H1 (cell line): ENCODE measurements at regions not wholly inside any gene's neighbourhood (a gene's known extent, or its start where the extent isn't known, plus 50 kb on each side); places are given as distances from the start of the nearest gene placed in this dataset.

Source experiments
- CTCF ChIA-PET: fragments of 300-600 bp; sonication (Branson Sonifier 250); formaldehyde crosslinking; loops from one replicate; lab custom pipeline; 2021; ENCODE audit not compliant: partially characterized antibody; lab: Charles Lee
- POLR2A ChIA-PET: fragments of 300-600 bp; sonication (Branson Sonifier 250); formaldehyde crosslinking; loops from one replicate; lab custom pipeline; 2021; ENCODE audit warnings: inconsistent platforms; ENCODE audit not compliant: partially characterized antibody; lab: Charles Lee
- DNase-seq, 2 experiments: peaks; one replicate each; pipeline versions ENCODE4 v3.0.0 to v3.0.0-alpha.2; 2010 to 2022; ENCODE audit warnings: low spot score in 2 of 2, low read depth in 1 of 2, mixed read lengths in 1 of 2
- FAIRE-seq: peaks from 2 replicates; lab custom pipeline; 2011; peaks lifted over from hg19 to GRCh38; lab: Jason Lieb, UNC
- H2AFZ ChIP-seq: 2 replicates; pipeline ENCODE4 v1.8.1; 2012; ENCODE audit warnings: low read length, inconsistent platforms
- H2AK5ac ChIP-seq: 2 replicates; pipeline ENCODE4 v1.6.1; 2013; ENCODE audit warnings: low read depth, low read length
- H2BK120ac ChIP-seq: replicated peaks from 2 replicates; pipeline ENCODE3; 2013; ENCODE audit warnings: low read depth, low read length, inconsistent platforms
- H2BK12ac ChIP-seq: 2 replicates; pipeline ENCODE4 v1.6.1; 2013; ENCODE audit warnings: low read depth, low read length
- H2BK15ac ChIP-seq: 2 replicates; pipeline ENCODE4 v1.6.1; 2013; ENCODE audit warnings: low read length
- H2BK20ac ChIP-seq: 2 replicates; pipeline ENCODE4 v1.6.1; 2013; ENCODE audit warnings: low read length
- H2BK5ac ChIP-seq: 2 replicates; pipeline ENCODE4 v1.6.1; 2013; ENCODE audit warnings: low read depth, low read length
- H3K14ac ChIP-seq: 2 replicates; pipeline ENCODE4 v1.6.1; 2013; ENCODE audit warnings: inconsistent platforms; ENCODE audit not compliant: insufficient read length
- H3K18ac ChIP-seq: 2 replicates; pipeline ENCODE4 v1.6.1; 2013; ENCODE audit warnings: low read length; ENCODE audit errors: extremely low read depth
- H3K23ac ChIP-seq: 2 replicates; pipeline ENCODE4 v1.6.1; 2013; ENCODE audit warnings: inconsistent platforms; ENCODE audit not compliant: insufficient read length
- H3K23me2 ChIP-seq: 2 replicates; pipeline ENCODE4 v1.6.1; 2013; ENCODE audit warnings: low read depth, low read length
- H3K27ac ChIP-seq: 2 replicates; pipeline ENCODE4 v1.6.1; 2011; ENCODE audit warnings: low read depth, low read length, inconsistent platforms
- H3K27me3 ChIP-seq, 4 experiments: replicated peaks in 1 of 4; 1 replicate in 1 of 4; 2 replicates in 3 of 4; pipeline versions ENCODE4 v1.6.1 to v1.8.1; 2011 to 2013; ENCODE audit warnings: low read length in 3 of 4, mild to moderate bottlenecking in 3 of 4, inconsistent platforms in 2 of 4, mixed read lengths in 2 of 4, moderate library complexity in 1 of 4; ENCODE audit not compliant: control insufficient read depth in 3 of 4, insufficient read depth in 3 of 4; ENCODE audit errors: extremely low read depth in 1 of 4
- H3K36me3 ChIP-seq, 4 experiments: 2 replicates each; pipeline versions ENCODE4 v1.6.1 to v1.8.1; 2011 to 2013; ENCODE audit warnings: mild to moderate bottlenecking in 4 of 4, low read length in 3 of 4, moderate library complexity in 2 of 4, control low read depth in 1 of 4, inconsistent platforms in 1 of 4; ENCODE audit not compliant: insufficient read depth in 4 of 4, control insufficient read depth in 2 of 4
- H3K4ac ChIP-seq: replicated peaks from 2 replicates; pipeline ENCODE3; 2013; ENCODE audit warnings: low read length, low read depth, mixed read lengths, inconsistent platforms; ENCODE audit not compliant: insufficient read length
- H3K4me1 ChIP-seq, 4 experiments: replicated peaks in 1 of 4; 1 replicate in 1 of 4; 2 replicates in 3 of 4; pipeline versions ENCODE4 v1.6.1 to v1.8.1; 2011 to 2013; ENCODE audit warnings: low read length in 3 of 4, inconsistent platforms in 2 of 4, mixed read lengths in 1 of 4; ENCODE audit not compliant: insufficient read depth in 4 of 4, control insufficient read depth in 3 of 4
- H3K4me2 ChIP-seq, 2 experiments: 2 replicates each; pipeline versions ENCODE4 v1.6.1 to v1.8.1; 2011 to 2013; ENCODE audit warnings: low read depth in 2 of 2, low read length in 2 of 2, control low read depth in 1 of 2, inconsistent platforms in 1 of 2, mild to moderate bottlenecking in 1 of 2; ENCODE audit not compliant: insufficient read depth in 1 of 2
- H3K4me3 ChIP-seq, 4 experiments: fragments of 200-600, 300-600 bp in 1 of 4; sonication (generic), shearing (Covaris generic), sonication (Bioruptor Twin) in 1 of 4; 2 replicates each; pipeline versions ENCODE4 v1.5.1 to v1.8.1; 2011 to 2016; ENCODE audit warnings: low read length in 4 of 4, low read depth in 3 of 4, control low read depth in 2 of 4, inconsistent platforms in 2 of 4, mild to moderate bottlenecking in 2 of 4, mixed read lengths in 1 of 4, moderate library complexity in 1 of 4; ENCODE audit not compliant: insufficient read depth in 2 of 4; ENCODE audit errors: extremely low read depth in 1 of 4
- H3K56ac ChIP-seq: replicated peaks from 2 replicates; pipeline ENCODE3; 2013; ENCODE audit warnings: low read depth, mild to moderate bottlenecking, mixed read lengths, low read length, inconsistent platforms; ENCODE audit not compliant: insufficient read length
- H3K79me1 ChIP-seq: 2 replicates; pipeline ENCODE4 v1.6.1; 2013; ENCODE audit warnings: low read depth, low read length, control low read depth
- H3K79me2 ChIP-seq, 2 experiments: 2 replicates each; pipeline versions ENCODE4 v1.6.1 to v1.8.1; 2012 to 2013; ENCODE audit warnings: low read length in 2 of 2, mild to moderate bottlenecking in 2 of 2, inconsistent platforms in 1 of 2; ENCODE audit not compliant: insufficient read depth in 2 of 2, control insufficient read depth in 1 of 2
- H3K9ac ChIP-seq, 4 experiments: replicated peaks in 1 of 4; 1 replicate in 1 of 4; 2 replicates in 3 of 4; pipeline versions ENCODE4 v1.6.1 to v1.8.1; 2011 to 2013; ENCODE audit warnings: low read depth in 3 of 4, low read length in 3 of 4, control low read depth in 2 of 4, mild to moderate bottlenecking in 2 of 4, moderate library complexity in 2 of 4, inconsistent platforms in 1 of 4; ENCODE audit errors: extremely low read depth in 1 of 4
- H3K9me3 ChIP-seq, 2 experiments: 2 replicates each; pipeline versions ENCODE4 v1.6.1 to v1.8.1; 2012 to 2013; ENCODE audit warnings: mild to moderate bottlenecking in 2 of 2, moderate library complexity in 2 of 2, control low read depth in 1 of 2, inconsistent platforms in 1 of 2, low read depth in 1 of 2, low read length in 1 of 2, mixed read lengths in 1 of 2; ENCODE audit not compliant: insufficient read depth in 2 of 2
- H4K20me1 ChIP-seq, 2 experiments: replicated peaks in 1 of 2; 2 replicates each; pipeline versions ENCODE3 to v1.8.1; 2011 to 2013; ENCODE audit warnings: inconsistent platforms in 2 of 2, low read length in 2 of 2, mild to moderate bottlenecking in 1 of 2; ENCODE audit not compliant: insufficient read depth in 2 of 2, control insufficient read depth in 1 of 2
- H4K5ac ChIP-seq: 2 replicates; pipeline ENCODE4 v1.6.1; 2013; ENCODE audit warnings: low read length, low read depth, mixed read lengths, inconsistent platforms; ENCODE audit not compliant: insufficient read length
- H4K8ac ChIP-seq: 2 replicates; pipeline ENCODE4 v1.8.0; 2013; ENCODE audit warnings: mild to moderate bottlenecking, moderate library complexity, low read length, inconsistent platforms; ENCODE audit not compliant: insufficient read depth; ENCODE audit errors: extremely low read depth
- H4K91ac ChIP-seq: replicated peaks from 2 replicates; pipeline ENCODE3; 2013; ENCODE audit warnings: low read length, mixed read lengths, inconsistent platforms; ENCODE audit not compliant: insufficient read length
- ASH2L ChIP-seq: fragments of 200-600, 300-600 bp; sonication (generic); IDR thresholded peaks from one replicate; pipeline ENCODE4 v1.7.1; 2017; ENCODE audit warnings: low read length
- EZH2 ChIP-seq: fragments of 200-600 bp; sonication (generic); IDR thresholded peaks from 2 replicates; pipeline ENCODE4 v1.7.1; 2012; ENCODE audit warnings: low read depth, mild to moderate bottlenecking, moderate library complexity, low read length, inconsistent platforms; ENCODE audit not compliant: severe bottlenecking
- JUN ChIP-seq: IDR thresholded peaks from 2 replicates; pipeline ENCODE4 v1.6.1; 2011; ENCODE audit warnings: low read depth, mild to moderate bottlenecking, improper control_type of control experiment, low read length
- POLR2AphosphoS5 ChIP-seq: IDR thresholded peaks from 2 replicates; pipeline ENCODE4 v1.6.1; 2011; ENCODE audit warnings: low read depth, low read length
- SP4 ChIP-seq: IDR thresholded peaks from 2 replicates; pipeline ENCODE4 v1.6.1; 2012; ENCODE audit warnings: low read length, inconsistent platforms
- ZNF274 ChIP-seq: IDR thresholded peaks from 2 replicates; pipeline ENCODE4 v1.7.0; 2012; ENCODE audit warnings: low read length, borderline replicate concordance; ENCODE audit errors: extremely low read depth

DNA sequence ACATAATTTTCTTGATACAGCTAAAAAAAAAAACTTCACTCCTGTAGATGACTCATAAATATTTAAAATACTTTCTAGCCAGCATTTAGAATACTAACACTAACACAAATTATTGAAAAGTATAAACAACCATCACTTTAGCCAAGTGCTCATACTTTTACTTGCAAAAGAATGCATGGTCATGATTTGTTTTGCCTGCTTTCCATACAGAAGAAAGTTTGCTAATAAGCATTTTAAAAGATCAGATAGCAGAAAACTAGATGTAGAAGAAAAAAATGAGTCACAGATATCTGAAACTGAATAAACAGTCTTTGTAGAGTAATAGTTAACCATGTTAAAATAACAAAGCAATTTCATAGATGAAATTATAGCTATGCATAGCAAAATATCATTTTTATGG, 2280.4 kb upstream of the PCDH20 start:
- H2BK5ac ChIP-seq: no peak overlapping the region
- H3K56ac ChIP-seq: no peak overlapping the region
- no peaks in the 10 kb centered on the region for H3K23me2 ChIP-seq
- H3K18ac ChIP-seq: no peak overlapping the region
- no peak overlapping the region for H3K4me3 ChIP-seq
- H4K91ac ChIP-seq: no peak overlapping the region
- no peak overlapping the region for H2BK20ac ChIP-seq
- H4K8ac ChIP-seq: no peak overlapping the region
- H3K4me2 ChIP-seq: no peak overlapping the region
- H3K23ac ChIP-seq: no peak overlapping the region
- no peak overlapping the region for H4K5ac ChIP-seq
- H2BK15ac ChIP-seq: no peak overlapping the region
- H3K27me3 ChIP-seq: no peaks in the 10 kb centered on the region
- no peak for DNase-seq
- peaks cover 0 to 3% (median 0%) of the 10 kb centered on the region in 4 experiments; a peak in 1 of 8 replicates for H3K36me3 ChIP-seq
- no peak overlapping the region for H2AFZ ChIP-seq
- no peak overlapping the region for H3K27ac ChIP-seq
- no peak for TF ChIP-seq SP4
- no peak for TF ChIP-seq EZH2
- no peak for TF ChIP-seq POLR2AphosphoS5
- TF ChIP-seq ASH2L: no peak
- TF ChIP-seq JUN: no peak
- TF ChIP-seq ZNF274: no peak
- no peaks in the 10 kb centered on the region for H3K79me1 ChIP-seq
- ChIA-PET POLR2A (no interaction called here), CTCF (interaction anchor here (1.0 kb wide), 1 partner anchor 16 kb away, joined by 3 read pairs; no protein-coding TSS in a partner anchor)
- no peak overlapping the region for H2BK12ac ChIP-seq
- H3K9ac ChIP-seq: no peak overlapping the region
- peaks cover 5% of the 10 kb centered on the region in 2 experiments; a peak in 3 of 4 replicates for H3K9me3 ChIP-seq
- no peaks in the 10 kb centered on the region for H3K4me1 ChIP-seq
- H2AK5ac ChIP-seq: no peak overlapping the region
- H2BK120ac ChIP-seq: no peak overlapping the region
- H3K79me2 ChIP-seq: no peaks in the 10 kb centered on the region
- no peak for FAIRE-seq
- H4K20me1 ChIP-seq: no peaks in the 10 kb centered on the region
- H3K4ac ChIP-seq: no peak overlapping the region
- H3K14ac ChIP-seq: no peak overlapping the region
